ENCODE measurements at regions not wholly inside any gene's neighbourhood (a gene's known extent, or its start where the extent isn't known, plus 50 kb on each side); places are given as distances from the start of the nearest gene placed in this dataset.

- intact Hi-C loops (cut with DNase I; ENCODE audit: low total_unique reads): no loop called here
- no peaks in the 10 kb centered on the region for H3K36me3 ChIP-seq
- H3K4me1 ChIP-seq: peaks cover 14 to 27% (median 16%) of the 10 kb centered on the region in 4 donors
- H3K9me3 ChIP-seq: no peaks in the 10 kb centered on the region
- no peak for TF ChIP-seq POLR2A (IDR thresholded peaks at IDR 0.05)
- TF ChIP-seq, protein P1, sequence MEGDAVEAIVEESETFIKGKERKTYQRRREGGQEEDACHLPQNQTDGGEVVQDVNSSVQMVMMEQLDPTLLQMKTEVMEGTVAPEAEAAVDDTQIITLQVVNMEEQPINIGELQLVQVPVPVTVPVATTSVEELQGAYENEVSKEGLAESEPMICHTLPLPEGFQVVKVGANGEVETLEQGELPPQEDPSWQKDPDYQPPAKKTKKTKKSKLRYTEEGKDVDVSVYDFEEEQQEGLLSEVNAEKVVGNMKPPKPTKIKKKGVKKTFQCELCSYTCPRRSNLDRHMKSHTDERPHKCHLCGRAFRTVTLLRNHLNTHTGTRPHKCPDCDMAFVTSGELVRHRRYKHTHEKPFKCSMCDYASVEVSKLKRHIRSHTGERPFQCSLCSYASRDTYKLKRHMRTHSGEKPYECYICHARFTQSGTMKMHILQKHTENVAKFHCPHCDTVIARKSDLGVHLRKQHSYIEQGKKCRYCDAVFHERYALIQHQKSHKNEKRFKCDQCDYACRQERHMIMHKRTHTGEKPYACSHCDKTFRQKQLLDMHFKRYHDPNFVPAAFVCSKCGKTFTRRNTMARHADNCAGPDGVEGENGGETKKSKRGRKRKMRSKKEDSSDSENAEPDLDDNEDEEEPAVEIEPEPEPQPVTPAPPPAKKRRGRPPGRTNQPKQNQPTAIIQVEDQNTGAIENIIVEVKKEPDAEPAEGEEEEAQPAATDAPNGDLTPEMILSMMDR (IDR thresholded peaks at IDR 0.05): peak in 1 of 7 experiments; percentile 13
- 0 to 3% (median 1%) methylated on average over 37 to 68 of the region's 68 CpGs for WGBS, 5 donors
- peak overlapping the region; percentile 29 to 47 (median 39) for H3K4me3 ChIP-seq
- DNase-seq: peak in 1 of 2 donors; percentile 41
- no peak overlapping the region for H3K27ac ChIP-seq
- H3K27me3 ChIP-seq: peaks cover 15 to 100% (median 82%) of the 10 kb centered on the region in 3 donors
Observed at GRCh38 chr15:89399238-89400115, 64.9 kb upstream of the POLG start.

DNA sequence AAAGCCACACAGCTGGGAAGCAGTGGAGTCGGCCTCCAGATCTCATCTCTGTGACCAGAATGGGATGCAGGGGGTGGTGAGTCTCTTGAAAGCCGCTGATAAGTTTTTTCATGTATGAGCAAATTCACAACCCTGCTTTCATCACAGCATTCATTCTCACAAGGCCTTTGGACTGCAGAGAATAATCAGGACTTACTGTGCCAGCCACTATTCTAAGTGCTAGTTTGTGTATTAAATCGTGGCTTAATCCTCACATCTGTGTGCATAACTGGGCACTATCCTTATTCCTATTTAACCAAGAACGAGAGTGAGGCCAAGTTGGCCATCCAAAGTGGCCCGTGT, 64.2 kb upstream of the POLG start:
- TF ChIP-seq POLR2AphosphoS5 (IDR thresholded peaks at IDR 0.05): no peak
- no peak for TF ChIP-seq EP300 (IDR thresholded peaks at IDR 0.05)
- TF ChIP-seq, protein P1 (IDR thresholded peaks at IDR 0.05): no peak
- TF ChIP-seq POLR2A (IDR thresholded peaks at IDR 0.05): no peak
- Histone ChIP-seq H3K36me3 (no peaks in the 10 kb centered on the region), H3K9me3 (no peaks in the 10 kb centered on the region), H3K27ac (no peak overlapping the region), H3K27me3 (peaks cover 15 to 100% (median 76%) of the 10 kb centered on the region in 3 donors), H3K4me1 (peaks cover 14 to 27% (median 16%) of the 10 kb centered on the region in 4 donors), H3K4me3 (no peak overlapping the region)
- intact Hi-C loops (cut with DNase I; ENCODE audit: low total_unique reads): no loop called here
- no peak for DNase-seq
- WGBS, 5 donors: 23 to 35% (median 27%) methylated on average over 5 of the region's 5 CpGs

DNA sequence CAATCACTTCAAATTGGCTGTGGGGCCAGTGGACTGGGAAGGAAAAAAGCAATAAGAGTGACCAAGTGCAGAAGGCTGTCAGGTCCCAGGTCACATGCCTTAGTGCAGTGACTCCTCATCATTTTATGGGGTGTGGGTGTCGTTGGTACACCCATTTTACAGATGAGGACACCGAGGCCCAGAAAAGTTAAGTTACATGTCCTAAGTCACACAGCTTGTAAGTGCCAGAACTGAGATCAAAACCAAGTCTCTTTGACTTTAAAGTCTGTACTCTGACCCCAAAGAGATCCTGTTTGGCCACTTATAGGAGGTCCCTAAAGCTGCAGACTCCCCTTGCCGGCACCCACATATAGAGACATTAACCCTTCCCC, 63.0 kb upstream of the POLG start:
- intact Hi-C loops (cut with DNase I; ENCODE audit: low total_unique reads): no loop called here
- Histone ChIP-seq H3K27me3 (peaks cover 15 to 100% (median 68%) of the 10 kb centered on the region in 3 donors), H3K36me3 (no peaks in the 10 kb centered on the region), H3K9me3 (no peaks in the 10 kb centered on the region), H3K27ac (no peak overlapping the region), H3K4me3 (no peak overlapping the region), H3K4me1 (peaks cover 14 to 27% (median 16%) of the 10 kb centered on the region in 4 donors)
- DNase-seq: no peak
- TF ChIP-seq, protein P1 (IDR thresholded peaks at IDR 0.05): no peak
- TF ChIP-seq EP300 (IDR thresholded peaks at IDR 0.05) (no peak), POLR2AphosphoS5 (IDR thresholded peaks at IDR 0.05) (no peak), POLR2A (IDR thresholded peaks at IDR 0.05) (no peak)
- WGBS, 5 donors: 14 to 50% (median 36%) methylated on average over 3 of the region's 3 CpGs

GRCh38 chr15:89396723-89397652, 62.4 kb upstream of the POLG start:
- TF ChIP-seq POLR2A (IDR thresholded peaks at IDR 0.05) (no peak), EP300 (IDR thresholded peaks at IDR 0.05) (no peak), POLR2AphosphoS5 (IDR thresholded peaks at IDR 0.05) (no peak)
- TF ChIP-seq, protein P1 (IDR thresholded peaks at IDR 0.05): no peak
- WGBS, 5 donors: 34 to 67% (median 51%) methylated on average over 12 of the region's 12 CpGs
- DNase-seq: no peak
- no peak overlapping the region for H3K4me3 ChIP-seq
- peaks cover 14 to 22% (median 16%) of the 10 kb centered on the region in 4 donors for H3K4me1 ChIP-seq
- H3K9me3 ChIP-seq: no peaks in the 10 kb centered on the region
- H3K27ac ChIP-seq: no peak overlapping the region
- peaks cover 15 to 100% (median 61%) of the 10 kb centered on the region in 3 donors for H3K27me3 ChIP-seq
- intact Hi-C loops (cut with DNase I; ENCODE audit: low total_unique reads): no loop called here
- no peaks in the 10 kb centered on the region for H3K36me3 ChIP-seq

All from stomach (tissue), 8 donors.